ENCODE measurements at regions not wholly inside any gene's neighbourhood (a gene's known extent, or its start where the extent isn't known, plus 50 kb on each side); places are given as distances from the start of the nearest gene placed in this dataset.

GRCh38 chr14:28461389-28461788 lies 305.2 kb upstream of the FOXG1 start:
- no peak overlapping the region for H2BK5ac ChIP-seq (ENCODE audit: low read depth, low read length, poor library complexity, severe bottlenecking)
- DNase-seq (no peak), ATAC-seq (ENCODE audit: low read depth) (no peak)
- no peak overlapping the region for H3K27ac ChIP-seq (ENCODE audit: insufficient read depth, low read length)
- H3K9ac ChIP-seq (ENCODE audit: low read depth, low read length), result no peak overlapping the region
- H2AK5ac ChIP-seq (ENCODE audit: low read depth, low read length), result no peak overlapping the region
- no peak for TF ChIP-seq RAD21 (IDR thresholded peaks at IDR 0.05; ENCODE audit: low read length)
- no peak for TF ChIP-seq RFX5 (IDR thresholded peaks at IDR 0.05; ENCODE audit: low read depth, low read length)
- no peak for TF ChIP-seq SMC3 (IDR thresholded peaks at IDR 0.05; ENCODE audit: low read depth, low read length)
- no peak for TF ChIP-seq CHD1 (IDR thresholded peaks at IDR 0.05; ENCODE audit: low read depth, low read length)
- no peak for TF ChIP-seq FOS (IDR thresholded peaks at IDR 0.05; ENCODE audit: low read depth, low read length)
- no peak for TF ChIP-seq BHLHE40 (IDR thresholded peaks at IDR 0.05; ENCODE audit: low read depth, low read length)
- no peak for TF ChIP-seq MAZ (IDR thresholded peaks at IDR 0.05; ENCODE audit: borderline replicate concordance, low read depth, low read length)
- no peak for TF ChIP-seq MAFK (IDR thresholded peaks at IDR 0.05; ENCODE audit: low read depth, low read length)
- TF ChIP-seq MXI1 (IDR thresholded peaks at IDR 0.05; ENCODE audit: borderline replicate concordance, low read depth, low read length), result no peak
- no peak overlapping the region for H3K4me3 ChIP-seq (ENCODE audit: insufficient read depth, low read depth, low read length)
- H4K5ac ChIP-seq (ENCODE audit: low read depth, low read length), result no peak overlapping the region
- no peak overlapping the region for H3K23ac ChIP-seq (ENCODE audit: low read depth, low read length)
- dilution Hi-C loops (cut with HindIII; ENCODE audit: low sequenced_read_pairs, unreplicated experiment) (no loop called here), in situ Hi-C loops (cut with MboI; ENCODE audit: low sequenced_read_pairs) (no loop called here), intact Hi-C loops (cut with micrococcal nuclease) (no loop called here)
- H3K9me1 ChIP-seq (ENCODE audit: insufficient read depth, low read length), result no peaks in the 10 kb centered on the region
- WGBS, 2 experiments (ENCODE audit: extremely low coverage in 2 of 2, insufficient read length in 1 of 2), result no CpG with 5 or more reads among the region's 7 CpGs
- no peaks in the 10 kb centered on the region for H3K27me3 ChIP-seq (ENCODE audit: control insufficient read depth, insufficient read depth, low read length)
- H4K8ac ChIP-seq (ENCODE audit: low read depth in 2 of 2, low read length in 2 of 2), result no peak overlapping the region
- POLR2A ChIA-PET (ENCODE audit: unreplicated experiment), result no interaction called here
- no peak overlapping the region for H3K4ac ChIP-seq (ENCODE audit: low read depth, low read length)
- no peak overlapping the region for H2BK20ac ChIP-seq (ENCODE audit: low read depth, low read length)
- H3K79me1 ChIP-seq (ENCODE audit: low read depth in 1 of 2, low read length in 2 of 2), result no peaks in the 10 kb centered on the region
- H3K14ac ChIP-seq (replicated peaks; ENCODE audit: low read depth, low read length), result no peak overlapping the region
- H3K4me2 ChIP-seq (ENCODE audit: low read depth, low read length), result no peak overlapping the region
- H2BK15ac ChIP-seq (ENCODE audit: low read depth, low read length), result no peak overlapping the region
- CTCF ChIA-PET, result no interaction called here
- no peak overlapping the region for H3K18ac ChIP-seq (ENCODE audit: low read depth, low read length)
- no peaks in the 10 kb centered on the region for H3K4me1 ChIP-seq (ENCODE audit: control insufficient read depth, insufficient read depth, low read length)
- no TSS peak for BruUV-seq (replicated peaks)
- H3K9me3 ChIP-seq (ENCODE audit: control insufficient read depth, insufficient read depth, low read length), result no peaks in the 10 kb centered on the region; the same call in 1 of the 2 replicates
- no peak overlapping the region for H2BK120ac ChIP-seq (ENCODE audit: low read depth, low read length)
- H3K56ac ChIP-seq (ENCODE audit: extremely low read depth, insufficient read depth, low read length), result no peak overlapping the region
- no peak overlapping the region for H2AFZ ChIP-seq (replicated peaks; ENCODE audit: low read length, poor library complexity)
- no peak overlapping the region for H2AK9ac ChIP-seq (replicated peaks; ENCODE audit: low read depth, low read length, poor library complexity)
- H4K91ac ChIP-seq (ENCODE audit: insufficient read depth, low read depth, low read length), result no peak overlapping the region
- H3K36me3 ChIP-seq (ENCODE audit: control insufficient read depth, insufficient read depth, low read length), result no peaks in the 10 kb centered on the region
- H4K20me1 ChIP-seq (ENCODE audit: insufficient read depth, low read length), result no peaks in the 10 kb centered on the region

All from IMR-90 (cell line).